Neural cell (in vitro differentiated cells): ENCODE measurements at regions not wholly inside any gene's neighbourhood (a gene's known extent, or its start where the extent isn't known, plus 50 kb on each side); places are given as distances from the start of the nearest gene placed in this dataset.
A peak's percentile ranks its signal among the peaks of the same experiment; 100 is the strongest.

Experiments used
- EP300 ChIP-seq: fragments of 450-650 bp; conservative IDR thresholded peaks from 2 replicates; pipeline ENCODE4 v1.6.1; 2014; ENCODE audit warnings: antibody characterized with exemption, mild to moderate bottlenecking, moderate library complexity; ENCODE audit not compliant: poor library complexity, severe bottlenecking
- EZH2 ChIP-seq: fragments of 200-600, 300-800 bp; shearing (Covaris generic), sonication (generic); IDR thresholded peaks from 2 replicates; pipeline ENCODE4 v1.6.1; 2014; ENCODE audit warnings: antibody characterized with exemption, low read length, borderline replicate concordance, mild to moderate bottlenecking; ENCODE audit not compliant: insufficient read depth, poor library complexity, severe bottlenecking
- MXI1 ChIP-seq: fragments of 450-650 bp; conservative IDR thresholded peaks from 2 replicates; pipeline ENCODE4 v1.6.1; 2014; ENCODE audit warnings: antibody characterized with exemption, mild to moderate bottlenecking; ENCODE audit not compliant: poor library complexity, severe bottlenecking
- POLR2AphosphoS5 ChIP-seq: IDR thresholded peaks from 2 replicates; pipeline ENCODE4 v1.6.1; 2012
- RAD21 ChIP-seq: fragments of 450-650 bp; conservative IDR thresholded peaks from 2 replicates; pipeline ENCODE4 v1.6.1; 2014; ENCODE audit warnings: antibody characterized with exemption, mild to moderate bottlenecking, moderate library complexity
- SMC3 ChIP-seq: fragments of 450-650 bp; conservative IDR thresholded peaks from 2 replicates; pipeline ENCODE4 v1.6.1; 2014; ENCODE audit warnings: antibody characterized with exemption, mild to moderate bottlenecking, moderate library complexity; ENCODE audit not compliant: poor library complexity
- TAF1 ChIP-seq: IDR thresholded peaks from 2 replicates; pipeline ENCODE4 v1.6.1; 2012; ENCODE audit warnings: low read depth
- TF ChIP-seq, protein P1 (sequence below): fragments of 450-650 bp; IDR thresholded peaks from 2 replicates; pipeline ENCODE4 v1.5.1; 2014; ENCODE audit warnings: antibody characterized with exemption, mild to moderate bottlenecking, moderate library complexity; ENCODE audit not compliant: poor library complexity, severe bottlenecking
- TF ChIP-seq, protein P2 (sequence below): IDR thresholded peaks from 2 replicates; pipeline ENCODE4 v1.6.1; 2012; ENCODE audit warnings: borderline replicate concordance

DNA sequence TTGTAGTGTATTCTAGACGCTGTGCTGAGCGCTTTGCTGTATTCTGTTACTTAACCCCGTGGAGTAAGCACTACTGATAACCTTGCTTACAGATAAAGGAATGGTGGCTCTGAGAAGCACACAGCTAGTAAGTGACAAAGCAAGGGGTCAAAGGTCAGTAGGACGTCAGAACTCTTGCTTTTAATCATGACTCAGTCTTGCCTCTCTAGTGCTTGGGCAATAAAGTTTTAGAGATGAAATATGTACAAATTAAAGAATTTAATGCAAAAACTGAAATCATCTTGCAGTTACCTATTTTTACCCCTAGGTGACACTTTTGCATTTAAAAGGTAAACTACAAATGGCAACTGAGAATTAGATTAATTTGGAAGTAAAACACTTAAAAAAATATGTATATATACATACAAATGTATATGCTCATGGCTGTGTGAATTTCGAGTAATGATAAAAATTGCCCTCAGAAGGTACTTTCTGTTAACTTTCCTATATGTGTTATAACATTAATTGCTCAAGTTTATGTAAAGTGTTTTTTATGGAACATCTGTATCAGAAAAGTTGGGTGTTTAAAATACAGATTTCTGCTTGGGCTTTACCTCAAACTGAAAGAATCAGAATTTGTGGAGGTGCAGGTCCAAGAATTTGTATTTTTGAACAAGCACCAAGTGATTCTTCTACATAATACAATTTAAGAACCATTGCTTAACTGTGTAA, 175.1 kb upstream of the DAB2 start:
- TF ChIP-seq, protein P1, sequence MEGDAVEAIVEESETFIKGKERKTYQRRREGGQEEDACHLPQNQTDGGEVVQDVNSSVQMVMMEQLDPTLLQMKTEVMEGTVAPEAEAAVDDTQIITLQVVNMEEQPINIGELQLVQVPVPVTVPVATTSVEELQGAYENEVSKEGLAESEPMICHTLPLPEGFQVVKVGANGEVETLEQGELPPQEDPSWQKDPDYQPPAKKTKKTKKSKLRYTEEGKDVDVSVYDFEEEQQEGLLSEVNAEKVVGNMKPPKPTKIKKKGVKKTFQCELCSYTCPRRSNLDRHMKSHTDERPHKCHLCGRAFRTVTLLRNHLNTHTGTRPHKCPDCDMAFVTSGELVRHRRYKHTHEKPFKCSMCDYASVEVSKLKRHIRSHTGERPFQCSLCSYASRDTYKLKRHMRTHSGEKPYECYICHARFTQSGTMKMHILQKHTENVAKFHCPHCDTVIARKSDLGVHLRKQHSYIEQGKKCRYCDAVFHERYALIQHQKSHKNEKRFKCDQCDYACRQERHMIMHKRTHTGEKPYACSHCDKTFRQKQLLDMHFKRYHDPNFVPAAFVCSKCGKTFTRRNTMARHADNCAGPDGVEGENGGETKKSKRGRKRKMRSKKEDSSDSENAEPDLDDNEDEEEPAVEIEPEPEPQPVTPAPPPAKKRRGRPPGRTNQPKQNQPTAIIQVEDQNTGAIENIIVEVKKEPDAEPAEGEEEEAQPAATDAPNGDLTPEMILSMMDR, result peak; percentile 78
- TF ChIP-seq POLR2AphosphoS5 (no peak), EZH2 (no peak), EP300 (no peak), TAF1 (no peak), RAD21 (peak; percentile 79), SMC3 (peak; percentile 74), MXI1 (no peak)
- TF ChIP-seq, protein P2, sequence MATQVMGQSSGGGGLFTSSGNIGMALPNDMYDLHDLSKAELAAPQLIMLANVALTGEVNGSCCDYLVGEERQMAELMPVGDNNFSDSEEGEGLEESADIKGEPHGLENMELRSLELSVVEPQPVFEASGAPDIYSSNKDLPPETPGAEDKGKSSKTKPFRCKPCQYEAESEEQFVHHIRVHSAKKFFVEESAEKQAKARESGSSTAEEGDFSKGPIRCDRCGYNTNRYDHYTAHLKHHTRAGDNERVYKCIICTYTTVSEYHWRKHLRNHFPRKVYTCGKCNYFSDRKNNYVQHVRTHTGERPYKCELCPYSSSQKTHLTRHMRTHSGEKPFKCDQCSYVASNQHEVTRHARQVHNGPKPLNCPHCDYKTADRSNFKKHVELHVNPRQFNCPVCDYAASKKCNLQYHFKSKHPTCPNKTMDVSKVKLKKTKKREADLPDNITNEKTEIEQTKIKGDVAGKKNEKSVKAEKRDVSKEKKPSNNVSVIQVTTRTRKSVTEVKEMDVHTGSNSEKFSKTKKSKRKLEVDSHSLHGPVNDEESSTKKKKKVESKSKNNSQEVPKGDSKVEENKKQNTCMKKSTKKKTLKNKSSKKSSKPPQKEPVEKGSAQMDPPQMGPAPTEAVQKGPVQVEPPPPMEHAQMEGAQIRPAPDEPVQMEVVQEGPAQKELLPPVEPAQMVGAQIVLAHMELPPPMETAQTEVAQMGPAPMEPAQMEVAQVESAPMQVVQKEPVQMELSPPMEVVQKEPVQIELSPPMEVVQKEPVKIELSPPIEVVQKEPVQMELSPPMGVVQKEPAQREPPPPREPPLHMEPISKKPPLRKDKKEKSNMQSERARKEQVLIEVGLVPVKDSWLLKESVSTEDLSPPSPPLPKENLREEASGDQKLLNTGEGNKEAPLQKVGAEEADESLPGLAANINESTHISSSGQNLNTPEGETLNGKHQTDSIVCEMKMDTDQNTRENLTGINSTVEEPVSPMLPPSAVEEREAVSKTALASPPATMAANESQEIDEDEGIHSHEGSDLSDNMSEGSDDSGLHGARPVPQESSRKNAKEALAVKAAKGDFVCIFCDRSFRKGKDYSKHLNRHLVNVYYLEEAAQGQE, result no peak
